H4 (cell line): ENCODE measurements at regions not wholly inside any gene's neighbourhood (a gene's known extent, or its start where the extent isn't known, plus 50 kb on each side); places are given as distances from the start of the nearest gene placed in this dataset.

Experiments used
- DNase-seq: peaks from one replicate; pipeline ENCODE4 v3.0.0-alpha.2; 2015; ENCODE audit warnings: low spot score

DNA sequence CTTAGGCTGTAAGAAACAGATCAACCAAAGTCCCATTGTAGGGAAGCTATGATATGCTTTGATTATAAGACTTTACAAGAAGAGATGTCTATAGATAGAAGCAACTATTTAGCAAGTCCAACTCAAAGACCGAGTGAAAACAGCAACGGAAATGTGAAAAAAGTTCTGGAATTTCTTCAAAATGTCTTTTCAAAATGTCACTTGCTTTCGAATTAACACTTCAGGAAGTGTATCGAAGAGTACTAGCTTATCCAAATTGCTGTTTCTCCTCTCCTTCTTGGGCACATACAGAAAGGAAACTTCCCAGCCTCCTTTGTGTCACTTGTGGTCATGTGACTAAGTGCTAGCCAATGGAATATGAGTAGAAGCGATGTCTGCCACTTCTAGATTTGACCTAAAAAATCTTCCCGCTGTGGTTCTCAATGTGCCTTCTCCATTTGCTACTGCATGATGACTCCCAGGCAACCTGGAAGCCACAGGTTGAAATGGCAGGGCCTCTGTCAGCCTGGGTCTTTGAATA lies 89.9 kb downstream of the TSEN15 start:
- DNase-seq, result no peak

GRCh38 chr1:184143449-184143848 lies 91.9 kb downstream of the TSEN15 start:
- DNase-seq, result no peak

- no peak for DNase-seq
Measured at GRCh38 chr1:184145083-184145482, 93.6 kb downstream of the TSEN15 start.

GRCh38 chr1:184146202-184146601 lies 94.7 kb downstream of the TSEN15 start:
- DNase-seq, result no peak

- no peak for DNase-seq
Measured at GRCh38 chr1:184150776-184151531, 99.4 kb downstream of the TSEN15 start.

DNA sequence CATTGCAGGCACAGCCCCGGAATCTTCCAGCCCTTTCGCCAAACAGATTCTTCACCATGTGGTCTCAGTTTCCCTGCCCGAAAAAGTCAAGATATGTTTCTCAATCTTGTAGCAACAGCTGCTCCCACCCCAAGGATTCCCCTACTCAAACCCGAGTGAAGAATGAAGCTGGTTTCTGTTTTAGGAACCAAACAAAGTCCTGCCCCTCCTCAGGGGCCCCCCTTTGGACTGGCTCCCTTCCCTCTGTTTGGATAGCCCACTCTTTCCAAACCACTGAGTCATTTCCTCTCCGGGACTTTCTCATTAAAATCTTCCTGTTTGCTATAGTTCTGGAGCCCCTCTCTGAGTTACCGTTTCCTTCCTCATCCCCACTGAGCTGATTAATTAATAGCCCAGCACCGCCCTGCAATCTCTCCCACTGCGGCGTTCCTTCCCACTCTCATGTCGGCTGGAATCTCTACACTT lies 100.9 kb downstream of the TSEN15 start:
- DNase-seq, result no peak

- DNase-seq, result no peak
Measured at GRCh38 chr1:184152974-184153373, 101.4 kb downstream of the TSEN15 start.

- DNase-seq, result no peak
Measured at GRCh38 chr1:184153731-184154130, 102.2 kb downstream of the TSEN15 start.

- no peak for DNase-seq
Measured at GRCh38 chr1:184156521-184157393, 105.2 kb downstream of the TSEN15 start.

DNA sequence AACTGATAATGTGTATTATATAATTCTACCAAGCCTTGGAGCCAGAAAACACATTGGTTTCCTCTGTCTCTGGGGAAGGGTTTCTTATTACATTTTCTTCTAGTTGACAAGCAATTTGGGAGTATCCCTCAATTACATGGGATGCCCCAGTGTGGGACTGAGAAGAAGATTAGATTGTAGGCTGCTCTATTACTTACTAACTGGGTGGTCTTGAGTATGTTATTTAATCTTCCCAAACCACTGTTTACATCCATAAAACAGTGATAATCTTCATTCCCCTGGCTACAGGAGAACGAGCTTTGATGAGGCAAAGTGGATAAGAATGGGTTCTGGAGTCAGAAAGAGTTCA lies 105.8 kb downstream of the TSEN15 start:
- no peak for DNase-seq

GRCh38 chr1:184158896-184159681 lies 107.6 kb downstream of the TSEN15 start:
- DNase-seq, result no peak

GRCh38 chr1:184160236-184160635 lies 108.7 kb downstream of the TSEN15 start:
- DNase-seq, result no peak

- DNase-seq, result no peak
Measured at GRCh38 chr1:184161071-184161698, 109.7 kb downstream of the TSEN15 start.

DNA sequence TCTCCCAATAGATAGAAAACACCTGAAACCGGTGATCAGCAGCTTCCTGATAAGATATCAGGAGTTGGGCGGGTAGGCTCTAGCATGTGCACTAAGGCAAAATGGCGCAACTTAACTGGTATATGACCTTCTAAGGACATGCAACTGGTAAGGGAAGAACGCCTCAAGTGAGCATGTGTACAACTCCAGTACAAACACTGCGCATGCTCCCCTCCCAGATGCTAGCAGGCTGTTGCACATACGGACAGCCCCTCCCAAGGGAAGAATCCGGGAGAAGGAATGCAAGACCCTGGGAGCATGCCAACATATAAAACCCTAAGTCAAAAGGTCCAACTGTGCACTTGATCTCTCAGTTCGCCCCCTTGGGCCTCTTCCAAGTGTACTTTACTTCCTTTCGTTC lies 110.8 kb downstream of the TSEN15 start:
- no peak for DNase-seq

GRCh38 chr1:184163674-184164465 lies 112.3 kb downstream of the TSEN15 start:
- no peak for DNase-seq

DNA sequence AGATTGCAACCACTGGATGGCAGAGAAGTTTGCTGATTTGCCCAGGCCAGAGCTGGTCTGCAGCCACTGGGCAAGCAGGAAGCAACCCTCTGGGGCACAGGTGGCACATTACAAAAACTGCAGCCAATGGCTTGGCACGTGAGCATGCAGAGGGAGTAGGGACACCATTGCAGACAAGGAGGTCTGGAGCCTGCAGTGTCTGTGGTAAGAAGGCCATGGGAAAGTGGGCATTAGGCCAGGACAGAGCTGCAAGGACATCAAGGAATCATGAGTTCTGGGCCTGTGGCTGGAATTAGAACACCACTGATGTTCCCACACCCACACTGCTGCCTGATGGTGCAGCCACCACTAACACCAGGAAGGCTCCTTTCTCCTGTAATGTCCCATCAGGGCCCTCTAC lies 113.0 kb downstream of the TSEN15 start:
- no peak for DNase-seq

DNA sequence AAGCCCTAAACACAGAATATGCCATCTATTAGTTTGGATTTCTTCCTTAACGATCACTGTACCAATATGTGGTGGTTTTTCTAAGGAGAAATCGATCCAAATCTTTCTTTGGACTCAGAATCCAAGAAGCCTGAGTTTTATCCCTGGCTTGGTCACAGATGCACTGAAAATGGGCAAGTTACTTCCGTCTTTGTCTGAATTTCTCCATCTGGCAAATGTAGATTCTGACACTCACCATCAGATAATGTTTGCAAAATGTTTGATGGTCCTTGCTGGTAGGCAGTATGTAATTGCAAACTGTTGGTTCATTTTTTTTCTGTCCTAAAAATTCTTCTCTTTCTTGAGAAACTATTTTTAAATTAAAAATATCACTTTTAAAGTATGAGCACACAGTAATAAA lies 115.0 kb downstream of the TSEN15 start:
- no peak for DNase-seq

DNA sequence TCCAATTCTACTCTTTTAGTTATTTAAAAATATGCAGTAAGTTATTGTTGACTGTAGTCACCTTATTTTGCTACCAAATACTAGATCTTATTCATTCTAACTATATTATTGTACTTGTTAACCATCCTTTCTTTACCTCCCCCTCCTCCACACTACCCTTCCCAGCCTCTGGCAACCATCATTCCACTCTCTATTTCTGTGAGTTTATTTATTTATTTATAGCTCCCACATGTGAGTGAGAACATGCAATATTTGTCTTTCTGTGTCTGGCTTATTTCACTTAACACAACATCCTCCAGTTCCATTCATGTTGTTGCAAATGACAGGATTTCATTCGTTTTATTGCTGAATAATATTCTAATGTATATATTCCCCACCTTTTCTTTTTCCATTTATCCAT lies 115.8 kb downstream of the TSEN15 start:
- no peak for DNase-seq

DNA sequence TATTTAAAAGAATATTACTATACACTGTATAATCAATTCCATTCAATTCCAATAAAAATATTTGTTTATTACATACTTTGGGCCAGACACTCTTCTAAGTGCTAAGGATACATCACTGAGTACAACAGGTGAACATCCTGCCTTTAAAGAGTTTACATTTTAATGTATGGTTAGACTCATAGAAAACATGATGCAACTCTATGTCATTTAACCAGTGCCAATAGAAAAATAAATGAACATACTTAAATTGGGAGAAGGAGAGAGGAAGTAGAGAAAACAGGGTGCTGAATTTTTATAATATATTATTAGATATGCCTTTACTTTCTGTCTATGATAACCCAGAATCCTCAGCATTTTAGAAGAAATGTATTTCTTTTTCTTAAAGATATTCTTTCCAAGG lies 119.2 kb downstream of the TSEN15 start:
- no peak for DNase-seq

DNA sequence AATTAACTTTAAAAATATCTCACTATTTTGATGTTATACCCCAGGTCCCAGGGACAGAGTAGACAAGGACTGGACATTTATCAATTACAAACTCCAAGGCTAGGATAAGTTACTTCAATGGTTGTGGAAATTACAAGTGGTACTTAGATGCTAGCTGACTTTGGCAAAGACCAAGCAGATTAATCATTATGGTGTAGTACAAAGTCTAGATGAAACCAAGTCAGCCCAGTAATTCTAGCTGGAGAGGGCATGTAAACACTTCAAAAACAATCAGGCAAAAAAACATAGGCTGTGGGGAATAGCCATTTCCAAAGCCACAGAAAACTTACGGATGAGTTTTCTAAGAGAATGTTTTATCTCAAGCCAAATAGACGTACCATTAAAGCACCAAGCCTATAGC lies 124.5 kb downstream of the TSEN15 start:
- DNase-seq, result no peak

DNA sequence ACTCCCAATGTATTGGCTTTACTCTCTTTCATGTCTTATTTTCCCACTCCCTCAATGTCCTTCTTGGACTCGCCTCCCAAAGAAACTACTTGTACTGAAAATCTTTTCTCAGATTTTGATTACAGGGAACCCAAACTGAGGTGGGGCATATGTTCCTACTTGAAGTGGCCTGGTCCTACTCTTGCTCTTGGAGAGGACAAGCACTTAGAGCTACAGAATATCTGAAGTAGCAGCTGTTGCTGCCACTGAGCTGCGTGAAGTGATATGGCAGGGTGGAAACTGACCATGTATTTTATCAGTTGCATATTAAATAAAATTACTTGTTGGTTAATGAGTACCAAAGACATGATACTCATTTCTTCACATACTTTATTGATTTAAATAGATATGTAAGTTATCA lies 129.5 kb downstream of the TSEN15 start:
- DNase-seq, result no peak
